ENCODE measurements at regions not wholly inside any gene's neighbourhood (a gene's known extent, or its start where the extent isn't known, plus 50 kb on each side); places are given as distances from the start of the nearest gene placed in this dataset.

- TF ChIP-seq CTCF (IDR thresholded peaks at IDR 0.05) = no peak
- no peak for TF ChIP-seq POLR2A (IDR thresholded peaks at IDR 0.05)
Observed at GRCh38 chr4:130064471-130064870, 968.5 kb downstream of the C4orf33 start.
